NCI-H446 treated with DMSO at 0.1 percent for 48 hours (cell line): ENCODE measurements at regions not wholly inside any gene's neighbourhood (a gene's known extent, or its start where the extent isn't known, plus 50 kb on each side); places are given as distances from the start of the nearest gene placed in this dataset.

Experiments used
- DNase-seq: peaks from one replicate; lab custom pipeline; 2025; lab: John Stamatoyannopoulos, UW

GRCh38 chr1:23615423-23615822 is 56.1 kb upstream of the ID3 start:
- no peak for DNase-seq

- DNase-seq, result no peak
These were observed 54.8 kb upstream of the ID3 start for GRCh38 chr1:23614032-23614660.

GRCh38 chr1:23613191-23614031 is 54.1 kb upstream of the ID3 start:
- DNase-seq, result no peak

GRCh38 chr1:23611601-23612327 is 52.5 kb upstream of the ID3 start:
- no peak for DNase-seq

GRCh38 chr1:23610677-23611076 is 51.4 kb upstream of the ID3 start:
- DNase-seq, result no peak

GRCh38 chr1:23609971-23610370 is 50.7 kb upstream of the ID3 start:
- DNase-seq, result no peak
